Activated CD8-positive, alpha-beta T cell treated with anti-CD3 and anti-CD28 coated beads, Interleukin-2, amount 10 ng/mL, durations not matched to agents 7 days and 5 days (primary cell): ENCODE measurements at regions not wholly inside any gene's neighbourhood (a gene's known extent, or its start where the extent isn't known, plus 50 kb on each side); places are given as distances from the start of the nearest gene placed in this dataset.

Experiments used
- ATAC-seq: fragments of 150-1000 bp; cut with Tn5 transposase; one replicate; pipeline ENCODE4 v1.10.0; 2021; ENCODE audit warnings: moderate library complexity
- CTCF ChIA-PET: fragments of 350-600 bp; sonication (Branson Sonifier 250); formaldehyde crosslinking; loops from one replicate; lab custom pipeline; 2021; ENCODE audit warnings: antibody characterized with exemption; lab: Charles Lee
- POLR2A ChIA-PET: fragments of 350-600 bp; sonication (Branson Sonifier 250); formaldehyde crosslinking; loops from one replicate; lab custom pipeline; 2021; ENCODE audit warnings: antibody characterized with exemption; lab: Charles Lee
- DNase-seq: peaks from one replicate; pipeline ENCODE4 v3.0.0-alpha.2; 2020
- H3K27ac Mint-ChIP-seq: one replicate; pipeline ENCODE4 v1.8.0; 2021; ENCODE audit warnings: mild to moderate bottlenecking, mixed read lengths
- H3K27me3 Mint-ChIP-seq: one replicate; pipeline ENCODE4 v1.8.0; 2021; ENCODE audit warnings: low read depth, mixed read lengths
- H3K36me3 Mint-ChIP-seq: one replicate; pipeline ENCODE4 v1.8.0; 2021; ENCODE audit warnings: low read depth, mixed read lengths
- H3K4me1 Mint-ChIP-seq: one replicate; pipeline ENCODE4 v1.8.0; 2021; ENCODE audit warnings: low read depth, mixed read lengths
- H3K4me3 Mint-ChIP-seq: one replicate; pipeline ENCODE4 v1.8.0; 2021; ENCODE audit warnings: mild to moderate bottlenecking, mixed read lengths
- H3K9me3 Mint-ChIP-seq: one replicate; pipeline ENCODE4 v1.8.0; 2022; ENCODE audit warnings: mixed read lengths; ENCODE audit not compliant: insufficient read depth

DNA sequence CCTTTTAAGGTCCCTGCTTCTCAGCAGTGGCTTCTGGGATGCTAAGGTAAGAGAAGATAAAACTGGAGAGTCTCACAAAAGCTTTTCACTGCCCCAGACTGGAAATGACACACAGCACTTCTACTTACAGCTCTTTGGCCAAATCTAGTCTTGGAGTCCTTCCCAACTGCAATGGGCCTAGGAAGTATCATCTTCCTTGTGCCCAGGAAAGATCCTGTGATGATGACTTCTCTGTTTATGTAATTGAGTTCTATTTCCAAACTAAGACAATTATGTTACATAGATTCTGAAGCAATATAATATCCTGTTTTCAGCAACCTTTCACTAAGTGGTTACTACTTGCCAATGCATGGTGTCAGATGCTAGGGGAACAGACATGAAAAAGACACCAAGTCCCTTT is 234.1 kb downstream of the PTEN start:
- no peak for ATAC-seq
- Mint-ChIP-seq H3K27me3 (peaks cover 14% of the 10 kb centered on the region), H3K36me3 (peaks cover 6% of the 10 kb centered on the region), H3K9me3 (peaks cover 3% of the 10 kb centered on the region), H3K4me1 (peaks cover 8% of the 10 kb centered on the region), H3K4me3 (no peak overlapping the region), H3K27ac (no peak overlapping the region)
- ChIA-PET CTCF (interaction anchor here (0.7 to 1.1 kb wide), 3 partner anchors 16 to 292 kb away, joined by 3 read pairs; no protein-coding TSS in a partner anchor), POLR2A (no interaction called here)
- no peak for DNase-seq

DNA sequence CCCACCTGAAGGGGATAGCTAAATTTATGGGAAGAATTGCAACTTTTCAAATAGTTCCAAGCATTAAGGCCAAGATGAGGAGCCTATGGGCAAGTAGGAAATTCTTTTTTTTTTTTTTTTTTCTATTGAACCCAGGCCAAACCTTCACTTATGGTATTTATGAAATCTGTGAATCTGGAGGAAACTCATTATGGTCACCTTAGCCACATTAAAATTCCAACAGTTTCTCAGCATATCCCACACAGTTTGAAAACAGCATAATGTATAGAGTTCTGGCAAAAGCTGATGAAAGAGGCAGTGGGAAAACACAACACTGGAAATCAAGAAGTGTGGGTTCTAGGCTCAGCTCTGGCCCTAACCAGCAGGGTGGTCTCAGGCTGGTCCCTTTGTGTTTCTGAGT is 236.9 kb downstream of the PTEN start:
- POLR2A ChIA-PET, result no interaction called here
- Mint-ChIP-seq H3K36me3 (peaks cover 6% of the 10 kb centered on the region), H3K27ac (no peak overlapping the region)

DNA sequence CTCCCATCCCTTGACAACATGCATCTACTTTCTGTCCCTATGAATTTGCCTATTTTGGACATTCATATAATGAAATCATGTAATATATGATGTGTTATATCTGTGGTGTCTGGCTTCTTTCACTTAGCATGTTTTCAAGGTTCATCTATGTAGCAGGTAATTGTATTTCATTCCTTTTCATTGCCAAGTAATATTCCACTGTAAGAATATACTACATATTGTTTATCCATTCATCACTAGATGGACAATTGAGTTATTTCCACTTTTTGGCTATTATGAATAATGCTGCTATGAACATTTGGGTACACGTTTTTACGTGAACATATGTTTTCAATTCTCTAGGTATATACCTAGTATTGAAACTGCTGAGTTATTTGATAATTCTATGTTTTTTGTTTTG is 238.2 kb downstream of the PTEN start:
- peaks cover 6% of the 10 kb centered on the region for H3K36me3 Mint-ChIP-seq
- H3K27ac Mint-ChIP-seq, result no peak overlapping the region
- no peaks in the 10 kb centered on the region for H3K4me1 Mint-ChIP-seq
- peaks cover 12% of the 10 kb centered on the region for H3K27me3 Mint-ChIP-seq
- peaks cover 3% of the 10 kb centered on the region for H3K9me3 Mint-ChIP-seq
- CTCF ChIA-PET, result interaction anchor here (1.0 kb wide), 1 partner anchor 10 kb away, joined by 4 read pairs; no protein-coding TSS in a partner anchor
- ATAC-seq, result no peak
- no peak overlapping the region for H3K4me3 Mint-ChIP-seq
- POLR2A ChIA-PET, result no interaction called here
- no peak for DNase-seq

More for the DNA sequence above, 236.9 kb downstream of the PTEN start:
- no peaks in the 10 kb centered on the region for H3K4me1 Mint-ChIP-seq
- no peak overlapping the region for H3K4me3 Mint-ChIP-seq
- DNase-seq (no peak), ATAC-seq (no peak)
- peaks cover 3% of the 10 kb centered on the region for H3K9me3 Mint-ChIP-seq
- CTCF ChIA-PET, result interaction anchor here (0.8 kb wide), 1 partner anchor 14 kb away, joined by 3 read pairs; no protein-coding TSS in a partner anchor
- H3K27me3 Mint-ChIP-seq, result peaks cover 12% of the 10 kb centered on the region

DNA sequence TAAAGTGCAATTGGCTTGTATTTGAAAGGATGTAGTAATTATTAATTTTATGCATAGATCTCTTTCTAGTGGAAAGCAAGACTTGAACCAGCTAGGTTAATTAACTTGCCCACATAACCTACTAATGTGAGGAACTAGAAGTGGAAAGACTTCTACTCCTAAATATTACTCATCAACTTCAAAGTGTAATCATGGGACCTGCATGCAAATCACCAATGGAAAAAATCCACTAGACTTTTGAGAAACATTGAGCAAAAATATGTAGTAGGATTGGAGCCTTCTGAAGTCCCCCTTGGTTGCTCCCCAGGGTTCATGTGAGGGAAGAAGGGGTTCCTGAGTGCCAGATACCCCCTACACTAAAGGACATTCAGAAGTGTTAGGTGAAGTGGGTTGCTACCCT is 240.2 kb downstream of the PTEN start:
- Mint-ChIP-seq H3K4me3 (no peak overlapping the region), H3K27ac (no peak overlapping the region), H3K27me3 (peaks cover 12% of the 10 kb centered on the region), H3K9me3 (peaks cover 3% of the 10 kb centered on the region), H3K4me1 (peaks cover 12% of the 10 kb centered on the region), H3K36me3 (peaks cover 6% of the 10 kb centered on the region)
- DNase-seq (no peak), ATAC-seq (no peak)
- ChIA-PET CTCF (no interaction called here), POLR2A (no interaction called here)

DNA sequence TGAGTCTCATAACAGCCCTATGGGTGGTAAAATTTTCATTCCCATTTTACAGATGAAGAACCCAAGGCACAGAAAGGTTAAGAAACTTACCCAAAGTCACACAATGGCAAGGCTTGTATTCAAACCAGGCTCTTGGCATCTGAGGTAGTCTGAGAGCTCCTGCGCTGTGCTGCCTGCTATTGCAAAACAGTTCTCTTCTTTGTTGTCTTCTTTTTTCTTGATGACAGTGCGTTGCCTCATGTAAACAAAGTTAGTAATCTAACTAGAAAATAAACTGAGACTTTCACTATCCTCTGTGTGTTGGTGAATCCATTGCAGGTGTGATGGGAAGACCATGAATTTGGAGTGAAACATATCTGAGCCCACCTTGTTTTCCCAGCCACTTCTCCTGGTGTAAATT is 240.8 kb downstream of the PTEN start:
- no peak for ATAC-seq

DNA sequence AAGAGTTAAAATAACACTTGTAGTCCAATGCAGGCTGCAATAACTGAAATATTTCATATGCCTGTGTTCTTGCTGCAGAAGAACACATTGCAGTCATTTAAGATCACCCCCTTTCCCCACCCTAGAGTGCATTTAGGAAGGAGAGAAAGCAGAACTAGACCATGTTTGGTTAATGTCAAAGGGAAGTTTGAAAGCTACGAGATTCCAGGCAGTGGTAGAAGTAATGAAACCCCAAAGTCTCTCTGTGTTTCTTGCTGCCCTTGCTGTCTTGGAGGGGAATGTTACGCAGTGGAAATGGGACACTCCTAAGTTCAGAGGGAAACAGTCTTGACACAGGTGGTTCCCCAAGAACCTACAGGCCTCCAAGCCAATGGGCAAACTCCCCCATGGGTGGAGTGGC is 242.9 kb downstream of the PTEN start:
- H3K4me3 Mint-ChIP-seq, result no peak overlapping the region
- H3K9me3 Mint-ChIP-seq, result peaks cover 3% of the 10 kb centered on the region
- peaks cover 3% of the 10 kb centered on the region for H3K27me3 Mint-ChIP-seq
- H3K36me3 Mint-ChIP-seq, result peaks cover 3% of the 10 kb centered on the region
- H3K27ac Mint-ChIP-seq, result no peak overlapping the region
- ATAC-seq (no peak), DNase-seq (no peak)
- ChIA-PET POLR2A (no interaction called here), CTCF (interaction anchor here (0.7 to 2.6 kb wide), 2 partner anchors 11 to 18 kb away, joined by 3 to 15 read pairs; no protein-coding TSS in a partner anchor)
- peaks cover 12% of the 10 kb centered on the region for H3K4me1 Mint-ChIP-seq

More for the DNA sequence above, 240.8 kb downstream of the PTEN start:
- Mint-ChIP-seq H3K27ac (no peak overlapping the region), H3K4me1 (peaks cover 12% of the 10 kb centered on the region), H3K9me3 (peaks cover 3% of the 10 kb centered on the region), H3K4me3 (no peak overlapping the region), H3K27me3 (peaks cover 9% of the 10 kb centered on the region), H3K36me3 (peaks cover 6% of the 10 kb centered on the region)
- POLR2A ChIA-PET, result no interaction called here
- CTCF ChIA-PET, result no interaction called here
- DNase-seq, result no peak

DNA sequence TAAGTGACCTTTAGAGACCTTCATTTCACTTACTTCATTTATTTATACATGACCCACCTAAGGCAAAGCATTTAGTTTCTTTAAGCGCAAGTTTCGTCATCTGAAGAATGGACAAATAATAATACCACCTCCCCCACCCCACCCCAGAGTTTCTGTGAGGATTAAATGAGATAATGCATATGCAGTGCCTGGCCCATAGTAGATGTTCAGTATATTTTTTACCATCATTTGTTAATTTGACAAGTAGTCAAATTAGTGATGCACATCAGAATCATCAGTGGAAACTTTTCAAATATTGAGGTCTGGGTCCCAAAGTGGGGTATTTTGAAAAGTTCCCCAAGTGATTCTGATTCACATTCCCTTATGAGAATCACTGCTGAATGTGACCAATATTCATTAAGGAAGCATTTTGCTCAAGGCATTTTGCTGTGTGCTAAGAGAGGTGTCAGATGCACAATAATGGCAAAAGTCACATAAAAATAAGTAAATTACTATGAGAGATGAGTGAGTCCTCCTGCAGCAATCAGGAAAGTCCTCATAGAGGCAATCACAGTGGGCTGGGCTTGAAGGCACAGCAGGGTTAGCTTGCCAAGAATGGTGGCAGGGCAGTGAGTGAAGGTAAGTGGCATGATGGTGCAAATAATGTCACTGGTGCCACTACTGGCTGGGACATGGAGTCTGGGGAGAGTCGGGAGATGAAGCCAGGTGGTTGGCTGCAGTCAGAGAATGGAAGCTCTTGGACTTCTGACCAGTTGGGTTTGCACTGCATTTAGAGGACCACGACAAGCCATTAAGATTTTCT is 244.1 kb downstream of the PTEN start:
- DNase-seq (no peak), ATAC-seq (no peak)
- ChIA-PET POLR2A (no interaction called here), CTCF (interaction anchor here (0.9 to 2.6 kb wide), 4 partner anchors 10 to 285 kb away, joined by 3 to 15 read pairs (median 4); no protein-coding TSS in a partner anchor)
- no peaks in the 10 kb centered on the region for H3K36me3 Mint-ChIP-seq
- H3K27me3 Mint-ChIP-seq, result peaks cover 7% of the 10 kb centered on the region
- H3K9me3 Mint-ChIP-seq, result no peaks in the 10 kb centered on the region
- H3K4me3 Mint-ChIP-seq, result no peak overlapping the region
- H3K27ac Mint-ChIP-seq, result no peak overlapping the region
- peaks cover 12% of the 10 kb centered on the region for H3K4me1 Mint-ChIP-seq

DNA sequence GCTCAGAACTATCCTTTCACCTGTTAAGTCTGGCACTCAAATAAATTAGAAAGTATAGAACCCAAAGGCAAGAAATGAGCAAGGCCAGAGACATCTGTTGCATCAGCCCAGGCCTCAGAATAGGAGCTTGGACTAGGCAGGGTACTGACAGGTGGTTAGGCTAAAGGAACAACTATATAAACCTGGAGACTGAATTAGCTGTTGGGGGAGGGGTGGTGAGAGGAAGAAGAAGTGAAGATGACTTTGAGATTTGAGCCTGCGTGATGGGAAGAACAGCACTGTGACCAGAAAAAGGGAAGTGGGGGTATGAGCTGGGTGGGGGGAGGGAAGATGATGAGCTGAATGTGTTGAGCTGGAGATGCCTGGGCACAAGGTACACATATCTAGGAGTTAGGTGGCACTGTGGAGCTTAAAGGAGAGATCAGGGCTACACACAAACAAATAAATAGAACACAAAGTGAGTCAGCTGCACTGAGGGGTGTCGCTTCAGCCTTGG is 244.7 kb downstream of the PTEN start:
- no peak for DNase-seq
- H3K27me3 Mint-ChIP-seq, result peaks cover 7% of the 10 kb centered on the region
- POLR2A ChIA-PET, result no interaction called here
- ATAC-seq, result no peak
- no peaks in the 10 kb centered on the region for H3K9me3 Mint-ChIP-seq
- no peak overlapping the region for H3K4me3 Mint-ChIP-seq
- H3K4me1 Mint-ChIP-seq, result peaks cover 15% of the 10 kb centered on the region
- H3K36me3 Mint-ChIP-seq, result no peaks in the 10 kb centered on the region
- H3K27ac Mint-ChIP-seq, result peak overlapping the region; percentile 58
- CTCF ChIA-PET, result interaction anchor here (0.9 to 2.6 kb wide), 4 partner anchors 9 to 284 kb away, joined by 3 to 15 read pairs (median 4); no protein-coding TSS in a partner anchor

DNA sequence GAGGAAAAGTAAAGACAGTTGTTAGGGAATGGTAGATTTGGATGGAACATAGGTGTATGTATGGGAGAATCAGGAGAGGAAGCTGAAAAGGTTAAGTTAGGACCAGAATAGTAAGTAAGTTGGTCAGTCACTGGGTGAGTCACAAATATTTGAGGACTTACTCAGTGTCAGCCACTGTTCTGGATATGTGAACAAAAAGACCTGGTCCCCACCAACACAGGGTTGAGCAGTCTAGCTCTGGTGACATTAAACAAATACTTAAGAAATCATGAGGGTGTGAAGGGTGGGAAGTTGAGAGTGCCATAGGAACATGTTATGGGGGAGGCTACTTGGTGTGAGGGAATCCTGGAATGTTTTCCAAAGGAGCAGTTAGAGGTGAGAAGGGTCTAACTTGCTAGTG is 246.9 kb downstream of the PTEN start:
- CTCF ChIA-PET, result interaction anchor here (1.3 kb wide), 1 partner anchor 17 kb away, joined by 3 read pairs; no protein-coding TSS in a partner anchor
- Mint-ChIP-seq H3K4me1 (peaks cover 29% of the 10 kb centered on the region), H3K36me3 (no peaks in the 10 kb centered on the region), H3K27me3 (peaks cover 4% of the 10 kb centered on the region), H3K9me3 (no peaks in the 10 kb centered on the region), H3K4me3 (no peak overlapping the region), H3K27ac (no peak overlapping the region)
- DNase-seq (no peak), ATAC-seq (no peak)
- POLR2A ChIA-PET, result no interaction called here

DNA sequence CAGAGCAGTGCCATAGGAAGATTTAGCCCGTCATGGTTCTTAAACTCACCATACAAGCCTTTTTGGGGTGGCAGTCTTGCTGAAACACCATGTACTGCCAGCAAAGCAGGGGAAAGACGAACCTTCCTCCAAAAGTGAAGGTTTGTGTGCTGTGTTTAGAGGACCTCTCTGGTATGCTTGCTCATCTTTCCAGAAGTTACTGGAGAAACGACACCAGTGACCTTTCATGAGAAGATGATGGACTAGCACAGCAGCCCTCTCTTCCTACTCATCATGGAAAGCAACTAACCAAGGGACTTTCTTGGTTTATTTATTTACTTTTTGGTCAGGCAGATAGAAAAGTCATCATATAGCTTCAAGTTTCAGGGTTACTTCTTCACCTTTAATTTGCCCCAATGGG is 247.4 kb downstream of the PTEN start:
- H3K9me3 Mint-ChIP-seq, result no peaks in the 10 kb centered on the region
- H3K27me3 Mint-ChIP-seq, result peaks cover 4% of the 10 kb centered on the region
- H3K4me1 Mint-ChIP-seq, result peaks cover 29% of the 10 kb centered on the region
- H3K36me3 Mint-ChIP-seq, result no peaks in the 10 kb centered on the region
- H3K27ac Mint-ChIP-seq, result no peak overlapping the region
- no peak for DNase-seq
- ChIA-PET CTCF (interaction anchor here (1.3 kb wide), 1 partner anchor 17 kb away, joined by 3 read pairs; no protein-coding TSS in a partner anchor), POLR2A (no interaction called here)
- H3K4me3 Mint-ChIP-seq, result no peak overlapping the region
- ATAC-seq, result no peak

DNA sequence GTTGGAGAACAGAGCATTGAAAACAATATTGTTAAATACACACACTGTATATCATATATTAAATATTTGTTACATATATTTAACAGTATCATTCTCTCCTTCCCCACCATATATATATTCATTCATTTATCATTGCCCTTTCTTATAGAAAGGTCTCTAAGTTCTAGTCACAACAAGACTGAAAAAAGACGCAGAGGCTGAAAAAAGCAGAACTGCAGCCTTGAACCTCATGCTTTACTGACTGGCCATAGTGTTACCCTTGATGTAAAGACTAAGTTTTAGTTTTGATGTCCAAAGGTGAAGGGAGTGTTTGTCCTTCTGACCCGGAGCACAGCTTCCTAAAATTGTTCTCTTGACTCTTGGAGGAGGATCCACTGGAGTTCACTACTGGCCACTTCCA is 247.9 kb downstream of the PTEN start:
- ChIA-PET CTCF (interaction anchor here (1.3 kb wide), 1 partner anchor 18 kb away, joined by 3 read pairs; no protein-coding TSS in a partner anchor), POLR2A (no interaction called here)
- H3K4me1 Mint-ChIP-seq, result peaks cover 29% of the 10 kb centered on the region
- H3K4me3 Mint-ChIP-seq, result no peak overlapping the region
- H3K36me3 Mint-ChIP-seq, result no peaks in the 10 kb centered on the region
- no peaks in the 10 kb centered on the region for H3K9me3 Mint-ChIP-seq
- no peak for DNase-seq
- no peak for ATAC-seq
- H3K27ac Mint-ChIP-seq, result no peak overlapping the region
- H3K27me3 Mint-ChIP-seq, result peaks cover 4% of the 10 kb centered on the region

DNA sequence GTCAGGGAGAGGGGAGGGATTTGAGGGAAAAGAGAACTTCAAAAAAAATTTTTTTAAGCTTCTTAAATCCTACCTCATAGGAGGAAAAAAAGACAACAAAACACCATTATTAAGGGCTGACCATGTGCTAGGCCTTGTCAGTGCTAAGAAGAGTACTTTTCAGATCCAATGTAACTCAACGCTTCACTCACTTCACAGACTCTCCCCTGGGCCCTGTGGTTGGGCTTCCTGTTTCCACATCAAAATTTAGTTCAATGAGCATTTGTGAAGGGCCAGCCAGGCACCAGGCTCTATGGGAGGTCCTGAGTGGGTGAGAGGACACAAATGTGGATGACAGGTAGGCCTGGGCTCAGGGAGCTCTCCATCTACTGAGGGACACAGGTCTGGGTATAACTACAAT is 249.8 kb downstream of the PTEN start:
- peaks cover 4% of the 10 kb centered on the region for H3K27me3 Mint-ChIP-seq
- no peak overlapping the region for H3K4me3 Mint-ChIP-seq
- no peaks in the 10 kb centered on the region for H3K36me3 Mint-ChIP-seq
- no peaks in the 10 kb centered on the region for H3K9me3 Mint-ChIP-seq
- ChIA-PET POLR2A (interaction anchor here (1.5 kb wide), 1 partner anchor 251 kb away, joined by 5 read pairs; no protein-coding TSS in a partner anchor), CTCF (interaction anchor here (0.8 to 2.4 kb wide), 7 partner anchors 16 to 447 kb away, joined by 3 to 10 read pairs (median 4); no protein-coding TSS in a partner anchor)
- H3K27ac Mint-ChIP-seq, result no peak overlapping the region
- peaks cover 20% of the 10 kb centered on the region for H3K4me1 Mint-ChIP-seq
- ATAC-seq (no peak), DNase-seq (no peak)
